HEK293 (cell line): ENCODE measurements at regions not wholly inside any gene's neighbourhood (a gene's known extent, or its start where the extent isn't known, plus 50 kb on each side); places are given as distances from the start of the nearest gene placed in this dataset.

Source experiments
- CTCF ChIA-PET: fragments of 350-600 bp; formaldehyde crosslinking; extraction: SDS; loops from one replicate; lab custom pipeline; 2021; ENCODE audit warnings: antibody characterized with exemption; lab: Yijun Ruan, JAX
- POLR2A ChIA-PET: fragments of 300-600 bp; formaldehyde crosslinking; extraction: SDS; loops from one replicate; lab custom pipeline; 2020; ENCODE audit warnings: antibody characterized with exemption, inconsistent platforms; lab: Yijun Ruan, JAX
- H3K27ac ChIP-seq: fragments of 200-500 bp; sonication (Bioruptor generic); 2 replicates; pipeline ENCODE4 v1.5.1; 2014; ENCODE audit warnings: low read depth, low read length, control low read depth, inconsistent platforms; ENCODE audit errors: extremely low read depth
- H3K36me3 ChIP-seq, 2 experiments: fragments of 200-500 bp in 1 of 2; sonication (Bioruptor generic) in 1 of 2; 1 replicate in 1 of 2; 2 replicates in 1 of 2; pipeline ENCODE4 v1.5.1; 2014 to 2017; ENCODE audit warnings: inconsistent platforms in 2 of 2, low read length in 2 of 2; ENCODE audit not compliant: control insufficient read depth in 2 of 2, insufficient read depth in 1 of 2
- H3K4me1 ChIP-seq: fragments of 200-500 bp; sonication (Bioruptor generic); 2 replicates; pipeline ENCODE4 v1.5.1; 2014; ENCODE audit warnings: mild to moderate bottlenecking, low read length, inconsistent platforms; ENCODE audit not compliant: control insufficient read depth, insufficient read depth
- H3K4me3 ChIP-seq: 2 replicates; pipeline ENCODE4 v1.5.1; 2011; ENCODE audit warnings: low read depth, mild to moderate bottlenecking, control low read depth, low read length, moderate library complexity
- H3K9me3 ChIP-seq: fragments of 200-500 bp; sonication (Bioruptor generic); 2 replicates; pipeline ENCODE4 v1.5.1; 2014; ENCODE audit warnings: low read depth, low read length, inconsistent platforms; ENCODE audit not compliant: control insufficient read depth, insufficient read depth
- HOXD13 ChIP-seq: sonication (generic); formaldehyde crosslinking; IDR thresholded peaks from 2 replicates; pipeline ENCODE4 v1.8.0; 2022; ENCODE audit warnings: missing genetic modification reagents, borderline replicate concordance
- KLF1 ChIP-seq: fragments of 450-650 bp; formaldehyde crosslinking; IDR thresholded peaks from 2 replicates; pipeline ENCODE4 v1.5.1; 2016; ENCODE audit warnings: missing biosample characterization, missing genetic modification characterization
- MZF1 ChIP-seq: fragments of 450-650 bp; formaldehyde crosslinking; IDR thresholded peaks from 2 replicates; pipeline ENCODE4 v1.5.1; 2017; ENCODE audit warnings: missing biosample characterization, missing genetic modification characterization, borderline replicate concordance
- OSR2 ChIP-seq: fragments of 450-650 bp; formaldehyde crosslinking; IDR thresholded peaks from 2 replicates; pipeline ENCODE4 v1.5.1; 2016; ENCODE audit warnings: missing biosample characterization, missing genetic modification characterization
- TSHZ1 ChIP-seq: fragments of 450-650 bp; formaldehyde crosslinking; IDR thresholded peaks from 2 replicates; pipeline ENCODE4 v1.5.1; 2016; ENCODE audit warnings: missing biosample characterization, missing genetic modification characterization, borderline replicate concordance
- ZBTB20 ChIP-seq: fragments of 450-650 bp; formaldehyde crosslinking; IDR thresholded peaks from 2 replicates; pipeline ENCODE4 v1.5.1; 2016; ENCODE audit warnings: missing biosample characterization, missing genetic modification characterization
- ZBTB48 ChIP-seq: fragments of 450-650 bp; formaldehyde crosslinking; IDR thresholded peaks from 2 replicates; pipeline ENCODE4 v1.5.1; 2016; ENCODE audit warnings: missing biosample characterization, missing genetic modification characterization
- ZFP37 ChIP-seq: fragments of 450-650 bp; formaldehyde crosslinking; IDR thresholded peaks from 2 replicates; pipeline ENCODE4 v1.5.1; 2016; ENCODE audit warnings: missing biosample characterization, missing genetic modification characterization
- ZNF26 ChIP-seq: fragments of 450-650 bp; formaldehyde crosslinking; IDR thresholded peaks from 2 replicates; pipeline ENCODE4 v1.5.1; 2016; ENCODE audit warnings: missing biosample characterization, missing genetic modification characterization
- ZNF280D ChIP-seq: fragments of 450-650 bp; formaldehyde crosslinking; IDR thresholded peaks from 2 replicates; pipeline ENCODE4 v1.5.1; 2016; ENCODE audit warnings: missing biosample characterization, missing genetic modification characterization
- ZNF37A ChIP-seq: fragments of 450-650 bp; IDR thresholded peaks from 2 replicates; pipeline ENCODE4 v1.5.1; 2018; ENCODE audit warnings: missing biosample characterization, missing genetic modification characterization
- ZNF391 ChIP-seq: fragments of 450-650 bp; formaldehyde crosslinking; IDR thresholded peaks from 2 replicates; pipeline ENCODE4 v1.5.1; 2016; ENCODE audit warnings: low read depth, missing biosample characterization, missing genetic modification characterization, borderline replicate concordance
- ZNF488 ChIP-seq: fragments of 450-650 bp; formaldehyde crosslinking; IDR thresholded peaks from 2 replicates; pipeline ENCODE4 v1.5.1; 2016; ENCODE audit warnings: missing biosample characterization, missing genetic modification characterization
- ZNF621 ChIP-seq: fragments of 450-650 bp; formaldehyde crosslinking; IDR thresholded peaks from 2 replicates; pipeline ENCODE4 v1.5.1; 2017; ENCODE audit warnings: missing biosample characterization, missing genetic modification characterization
- ZNF645 ChIP-seq: fragments of 450-650 bp; formaldehyde crosslinking; IDR thresholded peaks from 2 replicates; pipeline ENCODE4; 2016; ENCODE audit warnings: missing biosample characterization, missing genetic modification characterization
- ZNF692 ChIP-seq: fragments of 450-650 bp; formaldehyde crosslinking; IDR thresholded peaks from 2 replicates; pipeline ENCODE4 v1.5.1; 2016; ENCODE audit warnings: missing biosample characterization, missing genetic modification characterization
- ZNF747 ChIP-seq: fragments of 450-650 bp; formaldehyde crosslinking; IDR thresholded peaks from 2 replicates; pipeline ENCODE4 v1.5.1; 2016; ENCODE audit warnings: missing biosample characterization, missing genetic modification characterization
- ZNF791 ChIP-seq: fragments of 450-650 bp; formaldehyde crosslinking; IDR thresholded peaks from 2 replicates; pipeline ENCODE4 v1.5.1; 2016; ENCODE audit warnings: missing biosample characterization, missing genetic modification characterization
- ZNF792 ChIP-seq: fragments of 450-650 bp; formaldehyde crosslinking; IDR thresholded peaks from 2 replicates; pipeline ENCODE4 v1.5.1; 2016; ENCODE audit warnings: missing biosample characterization, missing genetic modification characterization
- TF ChIP-seq, protein P1 (sequence below): fragments of 450-650 bp; formaldehyde crosslinking; IDR thresholded peaks from 2 replicates; pipeline ENCODE4 v1.5.1; 2016; ENCODE audit warnings: missing biosample characterization, missing genetic modification characterization
- TF ChIP-seq, protein P2 (sequence below): fragments of 450-650 bp; formaldehyde crosslinking; IDR thresholded peaks from 2 replicates; pipeline ENCODE4 v1.5.1; 2017; ENCODE audit warnings: missing biosample characterization, missing genetic modification characterization

DNA sequence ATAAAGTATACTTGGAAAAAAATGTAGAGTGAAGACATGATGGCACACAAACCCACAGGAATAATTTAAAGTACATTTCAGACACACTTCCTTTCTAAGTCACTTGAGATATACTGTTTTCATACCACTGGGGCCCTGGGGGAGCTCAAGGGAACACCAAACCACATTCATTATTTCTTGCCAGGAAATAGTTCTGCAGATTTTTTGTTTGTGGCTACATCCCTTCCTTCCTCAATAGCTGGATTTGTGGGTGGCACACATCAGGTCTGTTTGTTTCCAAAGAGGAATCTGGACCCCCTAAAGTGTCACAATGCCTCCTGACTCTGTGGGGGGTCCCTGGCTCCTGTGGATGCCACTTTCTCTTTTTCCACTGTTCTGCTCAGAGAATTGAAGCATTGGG, 153.5 kb upstream of the COL8A1 start:
- Histone ChIP-seq H3K4me1 (no peaks in the 10 kb centered on the region), H3K4me3 (no peak overlapping the region), H3K9me3 (no peaks in the 10 kb centered on the region), H3K36me3 (no peaks in the 10 kb centered on the region), H3K27ac (no peak overlapping the region)
- TF ChIP-seq OSR2 (tag by site-specific recombination) (no peak), ZNF37A (no peak), ZNF645 (no peak), ZNF488 (tag by site-specific recombination) (no peak), ZBTB48 (tag by site-specific recombination) (no peak), ZNF391 (tag by site-specific recombination) (no peak), ZNF280D (tag by site-specific recombination) (no peak), MZF1 (tag by site-specific recombination) (no peak), KLF1 (tag by site-specific recombination) (no peak)
- ChIA-PET POLR2A (no interaction called here), CTCF (no interaction called here)

- no peak overlapping the region for H3K27ac ChIP-seq
- POLR2A ChIA-PET = no interaction called here
- CTCF ChIA-PET = no interaction called here
- TF ChIP-seq ZNF692 (tag by site-specific recombination) = no peak
- no peak for TF ChIP-seq ZNF747 (tag by site-specific recombination)
- TF ChIP-seq, protein P1, sequence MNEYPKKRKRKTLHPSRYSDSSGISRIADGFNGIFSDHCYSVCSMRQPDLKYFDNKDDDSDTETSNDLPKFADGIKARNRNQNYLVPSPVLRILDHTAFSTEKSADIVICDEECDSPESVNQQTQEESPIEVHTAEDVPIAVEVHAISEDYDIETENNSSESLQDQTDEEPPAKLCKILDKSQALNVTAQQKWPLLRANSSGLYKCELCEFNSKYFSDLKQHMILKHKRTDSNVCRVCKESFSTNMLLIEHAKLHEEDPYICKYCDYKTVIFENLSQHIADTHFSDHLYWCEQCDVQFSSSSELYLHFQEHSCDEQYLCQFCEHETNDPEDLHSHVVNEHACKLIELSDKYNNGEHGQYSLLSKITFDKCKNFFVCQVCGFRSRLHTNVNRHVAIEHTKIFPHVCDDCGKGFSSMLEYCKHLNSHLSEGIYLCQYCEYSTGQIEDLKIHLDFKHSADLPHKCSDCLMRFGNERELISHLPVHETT (tag by site-specific recombination) = no peak
- no peak for TF ChIP-seq ZNF792 (tag by site-specific recombination)
- no peak for TF ChIP-seq ZNF791 (tag by site-specific recombination)
- TF ChIP-seq ZNF621 (tag by site-specific recombination) = no peak
- TF ChIP-seq HOXD13 (CRISPR knock-in tag) = no peak
- TF ChIP-seq ZBTB20 (tag by site-specific recombination) = no peak
- no peak for TF ChIP-seq TSHZ1 (tag by site-specific recombination)
- TF ChIP-seq OSR2 (tag by site-specific recombination) = no peak
- TF ChIP-seq ZFP37 (tag by site-specific recombination) = no peak
- TF ChIP-seq ZNF26 (tag by site-specific recombination) = no peak
- TF ChIP-seq, protein P2, sequence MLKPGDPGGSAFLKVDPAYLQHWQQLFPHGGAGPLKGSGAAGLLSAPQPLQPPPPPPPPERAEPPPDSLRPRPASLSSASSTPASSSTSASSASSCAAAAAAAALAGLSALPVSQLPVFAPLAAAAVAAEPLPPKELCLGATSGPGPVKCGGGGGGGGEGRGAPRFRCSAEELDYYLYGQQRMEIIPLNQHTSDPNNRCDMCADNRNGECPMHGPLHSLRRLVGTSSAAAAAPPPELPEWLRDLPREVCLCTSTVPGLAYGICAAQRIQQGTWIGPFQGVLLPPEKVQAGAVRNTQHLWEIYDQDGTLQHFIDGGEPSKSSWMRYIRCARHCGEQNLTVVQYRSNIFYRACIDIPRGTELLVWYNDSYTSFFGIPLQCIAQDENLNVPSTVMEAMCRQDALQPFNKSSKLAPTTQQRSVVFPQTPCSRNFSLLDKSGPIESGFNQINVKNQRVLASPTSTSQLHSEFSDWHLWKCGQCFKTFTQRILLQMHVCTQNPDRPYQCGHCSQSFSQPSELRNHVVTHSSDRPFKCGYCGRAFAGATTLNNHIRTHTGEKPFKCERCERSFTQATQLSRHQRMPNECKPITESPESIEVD (tag by site-specific recombination) = no peak
These were observed 154.6 kb upstream of the COL8A1 start for GRCh38 chr3:99483841-99484240.

More at GRCh38 chr3:99483841-99484240, 154.6 kb upstream of the COL8A1 start:
- no peak overlapping the region for H3K4me3 ChIP-seq
- H3K36me3 ChIP-seq = no peaks in the 10 kb centered on the region
- H3K9me3 ChIP-seq = no peaks in the 10 kb centered on the region
- no peaks in the 10 kb centered on the region for H3K4me1 ChIP-seq
